H1 (cell line): ENCODE measurements at regions not wholly inside any gene's neighbourhood (a gene's known extent, or its start where the extent isn't known, plus 50 kb on each side); places are given as distances from the start of the nearest gene placed in this dataset.

ENCODE experiments used
- CTCF ChIA-PET: fragments of 300-600 bp; sonication (Branson Sonifier 250); formaldehyde crosslinking; loops from one replicate; lab custom pipeline; 2021; ENCODE audit not compliant: partially characterized antibody; lab: Charles Lee
- POLR2A ChIA-PET: fragments of 300-600 bp; sonication (Branson Sonifier 250); formaldehyde crosslinking; loops from one replicate; lab custom pipeline; 2021; ENCODE audit warnings: inconsistent platforms; ENCODE audit not compliant: partially characterized antibody; lab: Charles Lee
- DNase-seq, 2 experiments: peaks; one replicate each; pipeline versions ENCODE4 v3.0.0 to v3.0.0-alpha.2; 2010 to 2022; ENCODE audit warnings: low spot score in 2 of 2, low read depth in 1 of 2, mixed read lengths in 1 of 2
- FAIRE-seq: peaks from 2 replicates; lab custom pipeline; 2011; peaks lifted over from hg19 to GRCh38; lab: Jason Lieb, UNC
- H2AFZ ChIP-seq: 2 replicates; pipeline ENCODE4 v1.8.1; 2012; ENCODE audit warnings: low read length, inconsistent platforms
- H2AK5ac ChIP-seq: 2 replicates; pipeline ENCODE4 v1.6.1; 2013; ENCODE audit warnings: low read depth, low read length
- H2BK120ac ChIP-seq: replicated peaks from 2 replicates; pipeline ENCODE3; 2013; ENCODE audit warnings: low read depth, low read length, inconsistent platforms
- H2BK12ac ChIP-seq: 2 replicates; pipeline ENCODE4 v1.6.1; 2013; ENCODE audit warnings: low read depth, low read length
- H2BK15ac ChIP-seq: 2 replicates; pipeline ENCODE4 v1.6.1; 2013; ENCODE audit warnings: low read length
- H2BK20ac ChIP-seq: 2 replicates; pipeline ENCODE4 v1.6.1; 2013; ENCODE audit warnings: low read length
- H2BK5ac ChIP-seq: 2 replicates; pipeline ENCODE4 v1.6.1; 2013; ENCODE audit warnings: low read depth, low read length
- H3K14ac ChIP-seq: 2 replicates; pipeline ENCODE4 v1.6.1; 2013; ENCODE audit warnings: inconsistent platforms; ENCODE audit not compliant: insufficient read length
- H3K18ac ChIP-seq: 2 replicates; pipeline ENCODE4 v1.6.1; 2013; ENCODE audit warnings: low read length; ENCODE audit errors: extremely low read depth
- H3K23ac ChIP-seq: 2 replicates; pipeline ENCODE4 v1.6.1; 2013; ENCODE audit warnings: inconsistent platforms; ENCODE audit not compliant: insufficient read length
- H3K23me2 ChIP-seq: 2 replicates; pipeline ENCODE4 v1.6.1; 2013; ENCODE audit warnings: low read depth, low read length
- H3K27ac ChIP-seq: 2 replicates; pipeline ENCODE4 v1.6.1; 2011; ENCODE audit warnings: low read depth, low read length, inconsistent platforms
- H3K27me3 ChIP-seq, 4 experiments: replicated peaks in 1 of 4; 1 replicate in 1 of 4; 2 replicates in 3 of 4; pipeline versions ENCODE4 v1.6.1 to v1.8.1; 2011 to 2013; ENCODE audit warnings: low read length in 3 of 4, mild to moderate bottlenecking in 3 of 4, inconsistent platforms in 2 of 4, mixed read lengths in 2 of 4, moderate library complexity in 1 of 4; ENCODE audit not compliant: control insufficient read depth in 3 of 4, insufficient read depth in 3 of 4; ENCODE audit errors: extremely low read depth in 1 of 4
- H3K36me3 ChIP-seq, 4 experiments: 2 replicates each; pipeline versions ENCODE4 v1.6.1 to v1.8.1; 2011 to 2013; ENCODE audit warnings: mild to moderate bottlenecking in 4 of 4, low read length in 3 of 4, moderate library complexity in 2 of 4, control low read depth in 1 of 4, inconsistent platforms in 1 of 4; ENCODE audit not compliant: insufficient read depth in 4 of 4, control insufficient read depth in 2 of 4
- H3K4ac ChIP-seq: replicated peaks from 2 replicates; pipeline ENCODE3; 2013; ENCODE audit warnings: low read length, low read depth, mixed read lengths, inconsistent platforms; ENCODE audit not compliant: insufficient read length
- H3K4me1 ChIP-seq, 4 experiments: replicated peaks in 1 of 4; 1 replicate in 1 of 4; 2 replicates in 3 of 4; pipeline versions ENCODE4 v1.6.1 to v1.8.1; 2011 to 2013; ENCODE audit warnings: low read length in 3 of 4, inconsistent platforms in 2 of 4, mixed read lengths in 1 of 4; ENCODE audit not compliant: insufficient read depth in 4 of 4, control insufficient read depth in 3 of 4
- H3K4me2 ChIP-seq, 2 experiments: 2 replicates each; pipeline versions ENCODE4 v1.6.1 to v1.8.1; 2011 to 2013; ENCODE audit warnings: low read depth in 2 of 2, low read length in 2 of 2, control low read depth in 1 of 2, inconsistent platforms in 1 of 2, mild to moderate bottlenecking in 1 of 2; ENCODE audit not compliant: insufficient read depth in 1 of 2
- H3K4me3 ChIP-seq, 4 experiments: fragments of 200-600, 300-600 bp in 1 of 4; sonication (generic), shearing (Covaris generic), sonication (Bioruptor Twin) in 1 of 4; 2 replicates each; pipeline versions ENCODE4 v1.5.1 to v1.8.1; 2011 to 2016; ENCODE audit warnings: low read length in 4 of 4, low read depth in 3 of 4, control low read depth in 2 of 4, inconsistent platforms in 2 of 4, mild to moderate bottlenecking in 2 of 4, mixed read lengths in 1 of 4, moderate library complexity in 1 of 4; ENCODE audit not compliant: insufficient read depth in 2 of 4; ENCODE audit errors: extremely low read depth in 1 of 4
- H3K56ac ChIP-seq: replicated peaks from 2 replicates; pipeline ENCODE3; 2013; ENCODE audit warnings: low read depth, mild to moderate bottlenecking, mixed read lengths, low read length, inconsistent platforms; ENCODE audit not compliant: insufficient read length
- H3K79me1 ChIP-seq: 2 replicates; pipeline ENCODE4 v1.6.1; 2013; ENCODE audit warnings: low read depth, low read length, control low read depth
- H3K79me2 ChIP-seq, 2 experiments: 2 replicates each; pipeline versions ENCODE4 v1.6.1 to v1.8.1; 2012 to 2013; ENCODE audit warnings: low read length in 2 of 2, mild to moderate bottlenecking in 2 of 2, inconsistent platforms in 1 of 2; ENCODE audit not compliant: insufficient read depth in 2 of 2, control insufficient read depth in 1 of 2
- H3K9ac ChIP-seq, 4 experiments: replicated peaks in 1 of 4; 1 replicate in 1 of 4; 2 replicates in 3 of 4; pipeline versions ENCODE4 v1.6.1 to v1.8.1; 2011 to 2013; ENCODE audit warnings: low read depth in 3 of 4, low read length in 3 of 4, control low read depth in 2 of 4, mild to moderate bottlenecking in 2 of 4, moderate library complexity in 2 of 4, inconsistent platforms in 1 of 4; ENCODE audit errors: extremely low read depth in 1 of 4
- H3K9me3 ChIP-seq, 2 experiments: 2 replicates each; pipeline versions ENCODE4 v1.6.1 to v1.8.1; 2012 to 2013; ENCODE audit warnings: mild to moderate bottlenecking in 2 of 2, moderate library complexity in 2 of 2, control low read depth in 1 of 2, inconsistent platforms in 1 of 2, low read depth in 1 of 2, low read length in 1 of 2, mixed read lengths in 1 of 2; ENCODE audit not compliant: insufficient read depth in 2 of 2
- H4K20me1 ChIP-seq, 2 experiments: replicated peaks in 1 of 2; 2 replicates each; pipeline versions ENCODE3 to v1.8.1; 2011 to 2013; ENCODE audit warnings: inconsistent platforms in 2 of 2, low read length in 2 of 2, mild to moderate bottlenecking in 1 of 2; ENCODE audit not compliant: insufficient read depth in 2 of 2, control insufficient read depth in 1 of 2
- H4K5ac ChIP-seq: 2 replicates; pipeline ENCODE4 v1.6.1; 2013; ENCODE audit warnings: low read length, low read depth, mixed read lengths, inconsistent platforms; ENCODE audit not compliant: insufficient read length
- H4K8ac ChIP-seq: 2 replicates; pipeline ENCODE4 v1.8.0; 2013; ENCODE audit warnings: mild to moderate bottlenecking, moderate library complexity, low read length, inconsistent platforms; ENCODE audit not compliant: insufficient read depth; ENCODE audit errors: extremely low read depth
- H4K91ac ChIP-seq: replicated peaks from 2 replicates; pipeline ENCODE3; 2013; ENCODE audit warnings: low read length, mixed read lengths, inconsistent platforms; ENCODE audit not compliant: insufficient read length
- SRF ChIP-seq: IDR thresholded peaks from 2 replicates; pipeline ENCODE4 v1.6.1; 2011; ENCODE audit warnings: mild to moderate bottlenecking, low read depth, low read length, moderate library complexity
- WGBS, 2 experiments: shearing (Covaris generic) in 1 of 2; methylation state at CpG; one replicate each; pipeline versions ENCODE4 v1.1.6 to v1.1.7; 2013 to 2015; ENCODE audit warnings: low lambda C conversion rate in 2 of 2, mixed read lengths in 2 of 2, inconsistent platforms in 1 of 2, low coverage in 1 of 2, missing lambda C conversion rate in 1 of 2; ENCODE audit not compliant: insufficient replicate concordance in 2 of 2, insufficient coverage in 1 of 2, insufficient read length in 1 of 2; ENCODE audit errors: extremely low coverage in 1 of 2, missing lambda C conversion rate in 1 of 2; 5-methylcytosine and 5-hydroxymethylcytosine counted together
- TF ChIP-seq, protein P1 (sequence below), 3 experiments: IDR thresholded peaks; 1 replicate in 2 of 3; 2 replicates in 1 of 3; pipeline versions ENCODE4 v1.5.1 to v1.6.1; 2011; ENCODE audit warnings: low read length in 3 of 3, mild to moderate bottlenecking in 3 of 3, inconsistent platforms in 2 of 3, low read depth in 1 of 3, moderate library complexity in 1 of 3; ENCODE audit not compliant: insufficient read depth in 1 of 3; ENCODE audit errors: control extremely low read depth in 1 of 3

DNA sequence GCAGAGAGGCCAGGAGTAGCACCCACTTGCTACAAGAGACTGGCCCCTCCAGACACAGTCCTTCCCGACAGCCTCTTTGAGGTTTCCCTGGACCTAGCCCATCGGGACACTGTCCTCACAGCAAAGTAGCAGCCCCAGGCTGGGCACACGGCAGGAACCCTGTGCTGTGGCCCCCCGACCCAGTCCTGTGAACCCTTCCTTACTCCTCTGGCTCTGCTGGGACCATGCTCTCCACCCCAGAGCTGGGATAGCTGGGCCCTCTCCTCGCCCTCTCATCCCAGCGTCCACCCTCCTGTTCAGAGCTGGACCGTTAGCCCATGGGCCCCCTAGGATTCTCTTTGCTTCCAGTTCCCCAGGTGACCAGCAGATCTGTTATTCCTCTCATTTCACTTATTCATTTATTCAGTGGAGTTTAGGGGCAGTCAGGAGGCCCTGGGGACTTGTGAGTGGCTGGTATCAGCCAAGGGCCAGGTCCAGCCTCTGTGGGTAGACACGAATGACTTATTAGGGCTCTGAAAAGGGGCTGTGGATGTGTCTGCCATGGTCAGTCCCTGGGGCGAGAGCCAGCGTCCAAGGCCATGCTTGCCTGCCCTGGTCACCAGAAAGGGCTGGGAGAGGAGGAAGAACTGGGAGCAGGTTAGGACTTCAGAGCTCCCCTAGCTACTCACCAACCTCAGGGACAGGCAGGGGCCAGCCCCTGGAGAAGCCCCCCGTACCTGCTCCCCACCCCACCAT is 117.6 kb upstream of the RUNX3 start:
- H3K4me2 ChIP-seq: no peak overlapping the region
- 0 out of 2 replicates have a peak, but pooled peaks cover 2% of the 10 kb centered on the region for H3K23me2 ChIP-seq
- H3K79me1 ChIP-seq: no peaks in the 10 kb centered on the region
- H4K91ac ChIP-seq: no peak overlapping the region
- whole genome bisulfite sequencing, 2 experiments: 90% methylated on average over 11 of the region's 11 CpGs; no CpG with 5 or more reads in 1 of the 2 experiments
- no peak overlapping the region for H3K4ac ChIP-seq
- H2AK5ac ChIP-seq: no peak overlapping the region
- no peak overlapping the region for H3K23ac ChIP-seq
- POLR2A ChIA-PET: no interaction called here
- H3K27ac ChIP-seq: no peak overlapping the region
- H3K9ac ChIP-seq: no peak overlapping the region
- H4K8ac ChIP-seq: peak overlapping the region; percentile 18; the same call in 1 of the 2 replicates
- H2BK15ac ChIP-seq: no peak overlapping the region
- H4K5ac ChIP-seq: no peak overlapping the region
- no peak overlapping the region for H3K4me3 ChIP-seq
- no peak overlapping the region for H3K14ac ChIP-seq
- DNase-seq (no peak), FAIRE-seq (no peak)
- H2BK120ac ChIP-seq: no peak overlapping the region
- H3K4me1 ChIP-seq: no peaks in the 10 kb centered on the region
- no peak overlapping the region for H2BK5ac ChIP-seq
- H3K79me2 ChIP-seq: no peaks in the 10 kb centered on the region
- no peaks in the 10 kb centered on the region for H3K9me3 ChIP-seq
- no peaks in the 10 kb centered on the region for H4K20me1 ChIP-seq
- no peak overlapping the region for H3K56ac ChIP-seq
- no peak overlapping the region for H2BK12ac ChIP-seq
- CTCF ChIA-PET: interaction anchor here (0.6 to 2.8 kb wide), 3 partner anchors 11 to 75 kb away, joined by 3 to 24 read pairs (median 5); no protein-coding TSS in a partner anchor
- H3K27me3 ChIP-seq: no peaks in the 10 kb centered on the region
- TF ChIP-seq SRF: no peak
- TF ChIP-seq, protein P1, sequence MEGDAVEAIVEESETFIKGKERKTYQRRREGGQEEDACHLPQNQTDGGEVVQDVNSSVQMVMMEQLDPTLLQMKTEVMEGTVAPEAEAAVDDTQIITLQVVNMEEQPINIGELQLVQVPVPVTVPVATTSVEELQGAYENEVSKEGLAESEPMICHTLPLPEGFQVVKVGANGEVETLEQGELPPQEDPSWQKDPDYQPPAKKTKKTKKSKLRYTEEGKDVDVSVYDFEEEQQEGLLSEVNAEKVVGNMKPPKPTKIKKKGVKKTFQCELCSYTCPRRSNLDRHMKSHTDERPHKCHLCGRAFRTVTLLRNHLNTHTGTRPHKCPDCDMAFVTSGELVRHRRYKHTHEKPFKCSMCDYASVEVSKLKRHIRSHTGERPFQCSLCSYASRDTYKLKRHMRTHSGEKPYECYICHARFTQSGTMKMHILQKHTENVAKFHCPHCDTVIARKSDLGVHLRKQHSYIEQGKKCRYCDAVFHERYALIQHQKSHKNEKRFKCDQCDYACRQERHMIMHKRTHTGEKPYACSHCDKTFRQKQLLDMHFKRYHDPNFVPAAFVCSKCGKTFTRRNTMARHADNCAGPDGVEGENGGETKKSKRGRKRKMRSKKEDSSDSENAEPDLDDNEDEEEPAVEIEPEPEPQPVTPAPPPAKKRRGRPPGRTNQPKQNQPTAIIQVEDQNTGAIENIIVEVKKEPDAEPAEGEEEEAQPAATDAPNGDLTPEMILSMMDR (IDR thresholded peaks at IDR 0.05; ENCODE audit: control extremely low read depth in 1 of 3, insufficient read depth in 1 of 3, low read depth in 1 of 3, low read length in 3 of 3): no peak
- H2BK20ac ChIP-seq: no peak overlapping the region
- H3K18ac ChIP-seq: no peak overlapping the region
- H3K36me3 ChIP-seq: no peaks in the 10 kb centered on the region
- H2AFZ ChIP-seq: no peak overlapping the region
